ENCODE measurements at regions not wholly inside any gene's neighbourhood (a gene's known extent, or its start where the extent isn't known, plus 50 kb on each side); places are given as distances from the start of the nearest gene placed in this dataset.

GRCh38 chr1:14541348-14541747 lies 57.1 kb upstream of the KAZN start:
- H3K36me3 ChIP-seq (ENCODE audit: control insufficient read depth in 2 of 2, extremely low read depth in 1 of 2, insufficient read depth in 2 of 2, low read length in 2 of 2) = no peaks in the 10 kb centered on the region
- H3K4me2 ChIP-seq (ENCODE audit: control insufficient read depth, extremely low read depth, insufficient read depth, low read depth, low read length) = no peak overlapping the region
- H4K20me1 ChIP-seq (ENCODE audit: control insufficient read depth, extremely low read depth, insufficient read depth, low read length) = no peaks in the 10 kb centered on the region
- no peaks in the 10 kb centered on the region for H3K9me1 ChIP-seq (ENCODE audit: control insufficient read depth, extremely low read depth, insufficient read depth, low read length)
- dilution Hi-C loops (cut with MboI; ENCODE audit: extremely low pct_ligation_motif_present, low sequenced_read_pairs) = no loop called here
- H3K4me3 ChIP-seq (ENCODE audit: control insufficient read depth in 2 of 3, extremely low read depth in 1 of 3, insufficient read depth in 2 of 3, low read depth in 1 of 3, low read length in 3 of 3) = no peak overlapping the region
- no peaks in the 10 kb centered on the region for H3K79me2 ChIP-seq (ENCODE audit: control insufficient read depth, insufficient read depth, low read length)
- no peak overlapping the region for H3K9ac ChIP-seq (ENCODE audit: control insufficient read depth, extremely low read depth, insufficient read depth, low read length)
- H3K27me3 ChIP-seq (ENCODE audit: control insufficient read depth, extremely low read depth, insufficient read depth, low read length) = no peaks in the 10 kb centered on the region
- no peaks in the 10 kb centered on the region for H3K9me3 ChIP-seq (ENCODE audit: control insufficient read depth, low read depth, low read length)
- no peak for FAIRE-seq
- TF ChIP-seq EZH2 (IDR thresholded peaks at IDR 0.05; ENCODE audit: low read length) (no peak), CTCF (optimal IDR thresholded peaks at IDR 0.05 in 1 of 3, IDR thresholded peaks at IDR 0.05 in 1 of 3, conservative IDR thresholded peaks at IDR 0.05 in 1 of 3; ENCODE audit: extremely low read depth in 1 of 3, insufficient read depth in 2 of 3, low read length in 3 of 3) (no peak)
- H3K4me1 ChIP-seq (ENCODE audit: control insufficient read depth, extremely low read depth, insufficient read depth, low read length) = no peaks in the 10 kb centered on the region
- DNase-seq (ENCODE audit: low read depth, low spot score) = no peak
- H3K27ac ChIP-seq (ENCODE audit: control insufficient read depth, insufficient read depth, low read length) = no peak overlapping the region
- H2AFZ ChIP-seq (ENCODE audit: control insufficient read depth, low read length) = no peak overlapping the region

- no peak overlapping the region for H3K27ac ChIP-seq (ENCODE audit: control insufficient read depth, insufficient read depth, low read length)
- no peak overlapping the region for H3K9ac ChIP-seq (ENCODE audit: control insufficient read depth, extremely low read depth, insufficient read depth, low read length)
- no peaks in the 10 kb centered on the region for H4K20me1 ChIP-seq (ENCODE audit: control insufficient read depth, extremely low read depth, insufficient read depth, low read length)
These were observed 55.2 kb upstream of the KAZN start for GRCh38 chr1:14543191-14543840.

More at GRCh38 chr1:14543191-14543840, 55.2 kb upstream of the KAZN start:
- no peak overlapping the region for H3K4me2 ChIP-seq (ENCODE audit: control insufficient read depth, extremely low read depth, insufficient read depth, low read depth, low read length)
- H3K27me3 ChIP-seq (ENCODE audit: control insufficient read depth, extremely low read depth, insufficient read depth, low read length) = no peaks in the 10 kb centered on the region
- no peak for TF ChIP-seq CTCF (optimal IDR thresholded peaks at IDR 0.05 in 1 of 3, IDR thresholded peaks at IDR 0.05 in 1 of 3, conservative IDR thresholded peaks at IDR 0.05 in 1 of 3; ENCODE audit: extremely low read depth in 1 of 3, insufficient read depth in 2 of 3, low read length in 3 of 3)
- no peak for TF ChIP-seq EZH2 (IDR thresholded peaks at IDR 0.05; ENCODE audit: low read length)
- H3K79me2 ChIP-seq (ENCODE audit: control insufficient read depth, insufficient read depth, low read length) = no peaks in the 10 kb centered on the region
- FAIRE-seq = no peak
- H3K9me3 ChIP-seq (ENCODE audit: control insufficient read depth, low read depth, low read length) = no peaks in the 10 kb centered on the region
- no peaks in the 10 kb centered on the region for H3K36me3 ChIP-seq (ENCODE audit: control insufficient read depth in 2 of 2, extremely low read depth in 1 of 2, insufficient read depth in 2 of 2, low read length in 2 of 2)
- no peak overlapping the region for H2AFZ ChIP-seq (ENCODE audit: control insufficient read depth, low read length)
- dilution Hi-C loops (cut with MboI; ENCODE audit: extremely low pct_ligation_motif_present, low sequenced_read_pairs) = no loop called here
- DNase-seq (ENCODE audit: low read depth, low spot score) = no peak
- H3K4me1 ChIP-seq (ENCODE audit: control insufficient read depth, extremely low read depth, insufficient read depth, low read length) = no peaks in the 10 kb centered on the region
- H3K9me1 ChIP-seq (ENCODE audit: control insufficient read depth, extremely low read depth, insufficient read depth, low read length) = no peaks in the 10 kb centered on the region
- H3K4me3 ChIP-seq (ENCODE audit: control insufficient read depth in 2 of 3, extremely low read depth in 1 of 3, insufficient read depth in 2 of 3, low read depth in 1 of 3, low read length in 3 of 3) = no peak overlapping the region
